Activated CD4-positive, alpha-beta memory T cell treated with anti-CD3 and anti-CD28 coated beads, Interleukin-2, amount 10 ng/mL, durations not matched to agents 7 days and 5 days (primary cell): ENCODE measurements at regions not wholly inside any gene's neighbourhood (a gene's known extent, or its start where the extent isn't known, plus 50 kb on each side); places are given as distances from the start of the nearest gene placed in this dataset.

ENCODE experiments used
- CTCF ChIA-PET: fragments of 350-600 bp; sonication (Branson Sonifier 250); formaldehyde crosslinking; loops from one replicate; lab custom pipeline; 2021; ENCODE audit warnings: antibody characterized with exemption, inconsistent platforms; lab: Charles Lee
- POLR2A ChIA-PET: fragments of 350-600 bp; sonication (Branson Sonifier 250); formaldehyde crosslinking; loops from one replicate; lab custom pipeline; 2021; ENCODE audit warnings: antibody characterized with exemption; lab: Charles Lee
- DNase-seq: peaks from one replicate; pipeline ENCODE4 v3.0.0-alpha.2; 2020
- H3K27ac Mint-ChIP-seq: one replicate; pipeline ENCODE4 v1.8.0; 2021; ENCODE audit warnings: mild to moderate bottlenecking, mixed read lengths
- H3K27me3 Mint-ChIP-seq: one replicate; pipeline ENCODE4 v1.8.0; 2021; ENCODE audit warnings: mixed read lengths
- H3K36me3 Mint-ChIP-seq: one replicate; pipeline ENCODE4 v1.8.0; 2021; ENCODE audit warnings: low read depth, mixed read lengths
- H3K4me1 Mint-ChIP-seq: one replicate; pipeline ENCODE4 v1.8.0; 2021; ENCODE audit warnings: mixed read lengths
- H3K4me3 Mint-ChIP-seq: one replicate; pipeline ENCODE4 v1.8.0; 2021; ENCODE audit warnings: mild to moderate bottlenecking, mixed read lengths
- H3K9me3 Mint-ChIP-seq: one replicate; pipeline ENCODE4 v1.8.0; 2021; ENCODE audit warnings: mixed read lengths

GRCh38 chr7:94228678-94229077, 166.0 kb upstream of the COL1A2 start:
- CTCF ChIA-PET: no interaction called here
- H3K9me3 Mint-ChIP-seq: no peaks in the 10 kb centered on the region

DNA sequence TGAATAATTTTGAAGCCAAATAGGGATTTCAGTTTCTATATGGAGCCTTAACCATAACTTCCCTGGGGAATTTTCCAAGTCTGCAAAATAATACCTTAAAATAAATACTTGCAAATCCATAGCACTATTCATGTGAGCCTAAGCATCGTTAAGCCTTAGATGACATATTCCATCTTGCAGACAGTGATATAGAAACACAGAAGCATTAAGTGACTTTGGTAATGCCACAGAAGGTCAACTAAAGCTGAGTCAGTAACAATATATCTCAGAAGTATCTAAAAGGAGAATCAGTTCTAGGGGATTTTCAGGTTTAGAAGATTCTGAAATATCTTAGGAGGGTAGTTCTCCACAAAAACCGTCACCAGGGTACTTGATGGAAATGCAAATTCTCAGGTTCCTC, 163.4 kb upstream of the COL1A2 start:
- Mint-ChIP-seq H3K4me3 (no peak overlapping the region), H3K27me3 (no peaks in the 10 kb centered on the region), H3K36me3 (no peaks in the 10 kb centered on the region), H3K27ac (no peak overlapping the region), H3K4me1 (no peaks in the 10 kb centered on the region), H3K9me3 (no peaks in the 10 kb centered on the region)
- CTCF ChIA-PET: no interaction called here
- DNase-seq: no peak
- POLR2A ChIA-PET: no interaction called here

More at GRCh38 chr7:94228678-94229077, 166.0 kb upstream of the COL1A2 start:
- Mint-ChIP-seq H3K4me3 (no peak overlapping the region), H3K36me3 (no peaks in the 10 kb centered on the region), H3K4me1 (no peaks in the 10 kb centered on the region), H3K27ac (no peak overlapping the region), H3K27me3 (no peaks in the 10 kb centered on the region)
- POLR2A ChIA-PET: no interaction called here
- no peak for DNase-seq

DNA sequence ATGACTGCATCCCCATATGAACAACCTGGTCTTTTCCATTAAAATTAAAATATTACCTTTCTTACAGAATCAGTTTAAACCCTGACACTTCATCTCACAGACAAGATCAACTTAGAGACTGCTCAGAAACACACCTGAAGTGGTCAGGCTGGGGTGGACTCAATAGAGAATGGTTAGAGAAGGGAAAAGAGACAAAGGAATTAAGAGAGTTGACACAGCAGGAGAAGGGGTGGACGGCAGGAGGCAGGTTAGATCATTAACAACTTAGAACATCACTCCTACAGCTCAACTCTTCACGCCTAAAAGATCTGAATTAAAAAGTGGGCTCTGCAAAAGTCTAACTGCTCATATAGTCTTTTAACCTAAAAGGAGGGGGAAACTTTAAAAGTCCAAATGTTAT, 157.7 kb upstream of the COL1A2 start:
- POLR2A ChIA-PET: no interaction called here
- DNase-seq: no peak
- no peaks in the 10 kb centered on the region for H3K36me3 Mint-ChIP-seq
- H3K27me3 Mint-ChIP-seq: no peaks in the 10 kb centered on the region
- H3K4me1 Mint-ChIP-seq: no peaks in the 10 kb centered on the region
- no peak overlapping the region for H3K4me3 Mint-ChIP-seq
- H3K27ac Mint-ChIP-seq: no peak overlapping the region
- no peaks in the 10 kb centered on the region for H3K9me3 Mint-ChIP-seq
- CTCF ChIA-PET: no interaction called here

DNA sequence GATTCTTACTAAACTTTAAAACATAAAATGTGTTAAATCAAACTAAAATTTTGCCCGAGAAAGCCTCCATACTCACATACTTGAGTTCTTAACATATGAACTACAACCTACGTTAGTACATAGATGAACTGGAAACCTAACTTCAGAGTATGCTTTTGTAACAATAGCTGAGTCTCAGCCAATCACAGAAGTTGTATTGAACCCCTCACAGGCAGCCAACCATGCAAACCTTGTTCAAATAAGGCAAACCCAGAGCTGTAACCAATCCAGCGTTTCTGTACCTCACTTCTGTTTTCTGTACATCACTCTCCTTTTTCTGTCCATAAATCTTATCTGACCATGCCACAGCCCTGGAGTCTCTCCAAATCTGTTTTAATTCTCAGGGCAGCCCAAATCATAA, 157.3 kb upstream of the COL1A2 start:
- Mint-ChIP-seq H3K36me3 (no peaks in the 10 kb centered on the region), H3K4me3 (no peak overlapping the region), H3K27me3 (no peaks in the 10 kb centered on the region), H3K4me1 (no peaks in the 10 kb centered on the region), H3K9me3 (no peaks in the 10 kb centered on the region), H3K27ac (no peak overlapping the region)
- CTCF ChIA-PET: no interaction called here
- no peak for DNase-seq
- POLR2A ChIA-PET: no interaction called here

DNA sequence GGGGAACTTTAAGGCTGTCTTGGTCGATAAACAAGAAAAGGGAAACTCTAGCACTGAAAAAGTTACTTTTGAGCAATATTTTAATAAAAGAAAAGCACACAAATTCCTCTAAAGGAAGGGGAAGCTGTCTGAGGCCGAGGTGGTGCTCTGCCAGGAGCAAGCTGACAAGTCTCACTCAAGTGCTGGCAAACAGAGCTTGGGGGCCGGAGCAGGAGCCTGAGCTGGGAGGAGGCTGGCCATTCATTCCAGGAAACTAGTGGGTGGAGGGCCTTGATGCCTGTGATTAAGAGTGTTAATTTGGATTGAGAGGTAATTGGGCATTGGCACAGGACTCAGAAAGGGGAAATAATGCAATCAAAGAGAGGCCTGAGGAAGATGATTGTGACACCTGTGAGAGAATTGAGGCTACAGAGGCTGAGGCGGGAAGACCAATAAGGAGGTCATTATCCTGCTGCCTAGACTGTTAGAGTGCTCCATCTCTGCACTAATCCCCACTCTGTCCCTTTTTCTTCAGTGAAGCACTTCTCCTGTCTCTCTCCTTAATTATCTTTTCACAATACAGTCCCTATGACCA, 154.9 kb upstream of the COL1A2 start:
- no peaks in the 10 kb centered on the region for H3K27me3 Mint-ChIP-seq
- no peak overlapping the region for H3K27ac Mint-ChIP-seq
- H3K9me3 Mint-ChIP-seq: no peaks in the 10 kb centered on the region
- ChIA-PET POLR2A (no interaction called here), CTCF (no interaction called here)
- H3K4me3 Mint-ChIP-seq: no peak overlapping the region
- no peak for DNase-seq
- H3K36me3 Mint-ChIP-seq: no peaks in the 10 kb centered on the region
- no peaks in the 10 kb centered on the region for H3K4me1 Mint-ChIP-seq

- Mint-ChIP-seq H3K4me1 (no peaks in the 10 kb centered on the region), H3K4me3 (no peak overlapping the region), H3K9me3 (no peaks in the 10 kb centered on the region), H3K27ac (no peak overlapping the region), H3K27me3 (no peaks in the 10 kb centered on the region), H3K36me3 (no peaks in the 10 kb centered on the region)
- no peak for DNase-seq
- POLR2A ChIA-PET: no interaction called here
- CTCF ChIA-PET: no interaction called here
Observed at GRCh38 chr7:94240902-94241301, 153.8 kb upstream of the COL1A2 start.

GRCh38 chr7:94241402-94241925, 153.2 kb upstream of the COL1A2 start:
- H3K4me3 Mint-ChIP-seq: no peak overlapping the region
- H3K9me3 Mint-ChIP-seq: no peaks in the 10 kb centered on the region
- H3K27me3 Mint-ChIP-seq: no peaks in the 10 kb centered on the region
- ChIA-PET CTCF (no interaction called here), POLR2A (no interaction called here)
- DNase-seq: no peak
- no peaks in the 10 kb centered on the region for H3K4me1 Mint-ChIP-seq
- H3K27ac Mint-ChIP-seq: no peak overlapping the region
- no peaks in the 10 kb centered on the region for H3K36me3 Mint-ChIP-seq

- CTCF ChIA-PET: no interaction called here
- no peaks in the 10 kb centered on the region for H3K9me3 Mint-ChIP-seq
- no peak for DNase-seq
- no peaks in the 10 kb centered on the region for H3K36me3 Mint-ChIP-seq
- no peak overlapping the region for H3K27ac Mint-ChIP-seq
- H3K4me3 Mint-ChIP-seq: no peak overlapping the region
- no peaks in the 10 kb centered on the region for H3K4me1 Mint-ChIP-seq
- POLR2A ChIA-PET: no interaction called here
- H3K27me3 Mint-ChIP-seq: no peaks in the 10 kb centered on the region
Observed at GRCh38 chr7:94243066-94243711, 151.5 kb upstream of the COL1A2 start.

DNA sequence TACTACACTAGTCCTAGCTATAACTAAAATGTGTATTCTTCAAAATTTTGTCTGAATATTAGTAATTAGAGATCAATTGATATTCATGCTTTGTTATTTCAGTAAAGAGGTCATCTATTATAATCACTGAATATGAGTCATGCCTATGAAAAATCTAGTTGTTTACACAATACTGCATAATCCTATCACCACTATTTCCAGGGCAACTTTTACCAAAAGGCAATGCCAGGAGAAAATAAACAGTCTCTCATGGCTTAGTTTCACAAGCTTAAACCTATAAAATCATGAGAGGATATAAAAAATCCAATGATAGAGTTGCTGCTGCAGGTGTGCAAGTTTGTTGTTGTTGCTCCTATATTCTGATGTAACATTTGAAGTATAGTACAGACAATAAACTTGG, 149.9 kb upstream of the COL1A2 start:
- Mint-ChIP-seq H3K36me3 (no peaks in the 10 kb centered on the region), H3K27me3 (no peaks in the 10 kb centered on the region), H3K4me1 (no peaks in the 10 kb centered on the region), H3K9me3 (no peaks in the 10 kb centered on the region), H3K4me3 (no peak overlapping the region), H3K27ac (no peak overlapping the region)
- POLR2A ChIA-PET: no interaction called here
- CTCF ChIA-PET: no interaction called here
- DNase-seq: no peak

DNA sequence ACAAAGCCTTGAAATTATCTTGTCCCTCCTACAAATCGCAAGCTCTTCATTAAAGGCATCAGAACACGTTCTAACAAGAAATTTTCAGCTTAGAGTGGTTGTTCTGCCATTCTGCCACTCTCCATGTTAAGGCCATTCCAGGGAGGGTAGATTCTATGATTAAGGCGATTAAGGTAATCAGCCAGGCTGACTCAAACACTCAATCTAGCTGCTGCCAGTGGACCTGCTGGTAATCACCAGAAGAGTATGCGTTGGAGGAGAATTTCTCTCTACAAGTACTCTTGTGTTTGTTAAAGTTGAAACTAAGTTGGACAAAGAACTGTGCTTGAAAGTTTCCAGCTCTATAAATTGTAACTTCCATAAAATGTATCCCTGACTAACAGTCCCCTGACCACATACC, 149.2 kb upstream of the COL1A2 start:
- POLR2A ChIA-PET: no interaction called here
- CTCF ChIA-PET: no interaction called here
- no peaks in the 10 kb centered on the region for H3K36me3 Mint-ChIP-seq
- H3K4me1 Mint-ChIP-seq: no peaks in the 10 kb centered on the region
- H3K9me3 Mint-ChIP-seq: no peaks in the 10 kb centered on the region
- H3K27ac Mint-ChIP-seq: no peak overlapping the region
- no peak for DNase-seq
- no peaks in the 10 kb centered on the region for H3K27me3 Mint-ChIP-seq
- no peak overlapping the region for H3K4me3 Mint-ChIP-seq

- H3K9me3 Mint-ChIP-seq: no peaks in the 10 kb centered on the region
- H3K27ac Mint-ChIP-seq: no peak overlapping the region
- no peak overlapping the region for H3K4me3 Mint-ChIP-seq
- ChIA-PET POLR2A (no interaction called here), CTCF (no interaction called here)
- no peaks in the 10 kb centered on the region for H3K4me1 Mint-ChIP-seq
- no peaks in the 10 kb centered on the region for H3K27me3 Mint-ChIP-seq
- no peak for DNase-seq
- no peaks in the 10 kb centered on the region for H3K36me3 Mint-ChIP-seq
Observed at GRCh38 chr7:94247970-94248369, 146.7 kb upstream of the COL1A2 start.

GRCh38 chr7:94249631-94250030, 145.1 kb upstream of the COL1A2 start:
- Mint-ChIP-seq H3K36me3 (no peaks in the 10 kb centered on the region), H3K4me3 (no peak overlapping the region), H3K4me1 (no peaks in the 10 kb centered on the region), H3K9me3 (no peaks in the 10 kb centered on the region), H3K27ac (no peak overlapping the region), H3K27me3 (no peaks in the 10 kb centered on the region)
- ChIA-PET POLR2A (no interaction called here), CTCF (no interaction called here)
- DNase-seq: no peak

DNA sequence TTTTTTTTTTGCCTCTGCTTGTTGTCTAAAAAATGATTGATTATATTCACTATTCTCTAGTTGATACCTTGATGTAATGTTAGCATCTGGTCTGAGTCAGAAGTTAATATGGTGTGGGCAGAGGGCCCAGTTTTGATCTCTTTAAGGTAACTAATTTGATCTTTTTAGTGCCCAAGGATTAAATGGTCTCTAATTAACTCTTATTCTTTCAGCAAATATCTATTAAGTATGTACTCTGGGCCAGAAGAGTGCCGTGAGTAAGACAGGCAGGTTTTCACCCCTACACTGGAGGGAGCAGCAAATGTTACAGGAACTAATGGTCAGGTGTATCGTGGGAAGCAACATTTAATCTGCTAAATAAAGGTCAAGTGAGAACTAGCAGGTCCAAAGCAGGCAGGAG, 144.6 kb upstream of the COL1A2 start:
- Mint-ChIP-seq H3K27ac (no peak overlapping the region), H3K4me3 (no peak overlapping the region), H3K9me3 (no peaks in the 10 kb centered on the region), H3K4me1 (no peaks in the 10 kb centered on the region), H3K36me3 (no peaks in the 10 kb centered on the region), H3K27me3 (no peaks in the 10 kb centered on the region)
- no peak for DNase-seq
- ChIA-PET CTCF (no interaction called here), POLR2A (no interaction called here)

DNA sequence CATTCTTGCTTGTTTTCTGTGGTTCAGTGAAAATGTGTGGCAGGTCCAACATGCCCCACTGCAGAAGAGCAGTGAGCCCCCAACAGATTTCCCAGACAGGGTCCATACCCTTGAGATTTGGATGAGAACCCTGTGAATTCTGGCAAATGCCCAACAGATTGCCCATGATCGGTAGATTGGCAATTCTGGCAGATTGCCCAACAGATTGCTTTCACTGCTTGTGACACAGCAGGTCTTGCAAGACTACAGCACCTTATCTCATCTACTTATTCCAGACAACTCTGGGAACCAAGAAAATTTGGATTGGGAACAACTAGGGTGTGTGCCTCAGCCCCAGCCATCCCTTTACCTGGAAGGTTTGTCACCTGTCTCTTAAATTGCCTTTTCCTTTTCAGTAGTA, 143.7 kb upstream of the COL1A2 start:
- ChIA-PET CTCF (no interaction called here), POLR2A (no interaction called here)
- no peaks in the 10 kb centered on the region for H3K36me3 Mint-ChIP-seq
- no peaks in the 10 kb centered on the region for H3K4me1 Mint-ChIP-seq
- no peak overlapping the region for H3K4me3 Mint-ChIP-seq
- no peaks in the 10 kb centered on the region for H3K27me3 Mint-ChIP-seq
- H3K27ac Mint-ChIP-seq: no peak overlapping the region
- no peaks in the 10 kb centered on the region for H3K9me3 Mint-ChIP-seq
- no peak for DNase-seq
